H1 (cell line): ENCODE measurements at regions not wholly inside any gene's neighbourhood (a gene's known extent, or its start where the extent isn't known, plus 50 kb on each side); places are given as distances from the start of the nearest gene placed in this dataset.

Experiments
- CTCF ChIP-seq, 3 experiments: IDR thresholded peaks; 1 replicate in 2 of 3; 2 replicates in 1 of 3; pipeline versions ENCODE4 v1.5.1 to v1.6.1; 2011; ENCODE audit warnings: low read length in 3 of 3, mild to moderate bottlenecking in 3 of 3, inconsistent platforms in 2 of 3, low read depth in 1 of 3, moderate library complexity in 1 of 3; ENCODE audit not compliant: insufficient read depth in 1 of 3; ENCODE audit errors: control extremely low read depth in 1 of 3

GRCh38 chr2:45280794-45281193, 271.5 kb upstream of the SIX2 start (continued):
- TF ChIP-seq CTCF (IDR thresholded peaks at IDR 0.05; ENCODE audit: control extremely low read depth in 1 of 3, insufficient read depth in 1 of 3, low read depth in 1 of 3, low read length in 3 of 3), result no peak
